GM18502 (cell line): ENCODE measurements at regions not wholly inside any gene's neighbourhood (a gene's known extent, or its start where the extent isn't known, plus 50 kb on each side); places are given as distances from the start of the nearest gene placed in this dataset.

Experiments used
- ATAC-seq: cut with Tn5 transposase; IDR thresholded peaks from one replicate; pipeline ENCODE4 v1.9.1; 2021; ENCODE audit warnings: mild to moderate bottlenecking; ENCODE audit not compliant: unreplicated experiment, poor library complexity

- ATAC-seq, result no peak
Measured at GRCh38 chr9:107639426-107639825, 149.9 kb upstream of the KLF4 start.

- ATAC-seq, result no peak
Measured at GRCh38 chr9:107638521-107639310, 149.1 kb upstream of the KLF4 start.

GRCh38 chr9:107637421-107638420 lies 148.2 kb upstream of the KLF4 start:
- peak; percentile 60 for ATAC-seq

- ATAC-seq, result no peak
Measured at GRCh38 chr9:107636571-107637381, 147.2 kb upstream of the KLF4 start.

- ATAC-seq, result no peak
Measured at GRCh38 chr9:107635803-107636174, 146.2 kb upstream of the KLF4 start.

GRCh38 chr9:107635101-107635802 lies 145.7 kb upstream of the KLF4 start:
- no peak for ATAC-seq

- no peak for ATAC-seq
Measured at GRCh38 chr9:107633406-107633805, 143.8 kb upstream of the KLF4 start.

GRCh38 chr9:107632661-107633060 lies 143.1 kb upstream of the KLF4 start:
- no peak for ATAC-seq

GRCh38 chr9:107632216-107632615 lies 142.6 kb upstream of the KLF4 start:
- ATAC-seq, result no peak

- ATAC-seq, result no peak
Measured at GRCh38 chr9:107631788-107632187, 142.2 kb upstream of the KLF4 start.

- ATAC-seq, result no peak
Measured at GRCh38 chr9:107630156-107630555, 140.6 kb upstream of the KLF4 start.

GRCh38 chr9:107628444-107628843 lies 138.9 kb upstream of the KLF4 start:
- no peak for ATAC-seq

GRCh38 chr9:107627781-107628180 lies 138.2 kb upstream of the KLF4 start:
- ATAC-seq, result no peak

- ATAC-seq, result no peak
Measured at GRCh38 chr9:107626118-107626517, 136.5 kb upstream of the KLF4 start.

- no peak for ATAC-seq
Measured at GRCh38 chr9:107625383-107625984, 135.9 kb upstream of the KLF4 start.

- ATAC-seq, result no peak
Measured at GRCh38 chr9:107624234-107624948, 134.8 kb upstream of the KLF4 start.

GRCh38 chr9:107621436-107621835 lies 131.9 kb upstream of the KLF4 start:
- no peak for ATAC-seq

- no peak for ATAC-seq
Measured at GRCh38 chr9:107620801-107621200, 131.2 kb upstream of the KLF4 start.

GRCh38 chr9:107620236-107620635 lies 130.7 kb upstream of the KLF4 start:
- no peak for ATAC-seq
